Fibroblast of skin of right quadriceps (primary cell): ENCODE measurements at regions not wholly inside any gene's neighbourhood (a gene's known extent, or its start where the extent isn't known, plus 50 kb on each side); places are given as distances from the start of the nearest gene placed in this dataset.

Source experiments
- DNase-seq: peaks from one replicate; pipeline ENCODE4 v3.0.0-alpha.2; 2013

DNA sequence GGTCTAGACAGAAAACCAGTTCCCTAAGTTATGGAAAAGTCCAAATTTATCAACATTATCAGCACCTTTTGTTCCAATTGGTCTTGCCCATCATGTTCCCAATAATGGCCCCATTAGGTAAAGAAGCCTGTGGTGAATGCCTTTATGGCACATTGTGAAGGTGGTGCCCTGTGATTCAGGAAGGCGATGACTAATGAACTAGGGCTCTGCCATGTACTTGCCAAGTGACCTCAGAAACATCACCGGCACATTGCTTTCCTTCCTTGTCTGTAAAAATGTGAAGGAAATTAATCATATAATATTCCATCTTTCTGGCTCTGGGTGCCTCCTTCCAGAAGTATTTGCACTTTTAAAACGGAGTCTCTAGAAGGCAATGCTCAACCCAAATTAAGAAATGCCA is 132.3 kb downstream of the UNC5CL start:
- DNase-seq: peak; percentile 11

DNA sequence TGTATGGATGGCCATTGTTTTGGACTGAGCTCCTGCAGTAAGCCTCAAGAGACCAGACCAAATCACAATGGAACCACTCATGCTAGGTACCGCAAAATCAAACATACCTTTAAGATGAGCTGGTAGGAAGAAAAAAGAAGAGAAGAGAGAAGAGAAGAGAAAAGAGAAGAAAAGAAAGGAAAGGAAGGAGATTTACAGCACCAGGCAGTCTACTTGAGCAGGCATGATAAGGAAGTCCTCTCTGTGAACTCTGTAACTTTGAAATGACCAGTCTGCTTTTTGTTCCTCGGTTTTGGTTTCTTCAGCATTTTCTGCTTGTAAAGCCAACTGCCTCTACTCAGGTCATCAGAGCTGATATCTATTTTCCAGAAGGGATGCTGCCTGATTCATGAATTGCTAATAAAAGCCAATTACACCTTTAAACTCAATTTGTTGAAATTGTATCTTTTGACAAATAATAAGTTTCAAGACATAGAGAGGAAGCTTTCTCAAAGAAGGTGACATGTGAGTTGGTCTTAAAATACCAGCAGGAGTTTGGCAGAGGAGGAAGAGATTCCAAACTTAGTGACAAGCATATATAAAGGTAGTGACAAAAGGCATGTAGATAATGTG is 134.3 kb downstream of the UNC5CL start:
- no peak for DNase-seq

DNA sequence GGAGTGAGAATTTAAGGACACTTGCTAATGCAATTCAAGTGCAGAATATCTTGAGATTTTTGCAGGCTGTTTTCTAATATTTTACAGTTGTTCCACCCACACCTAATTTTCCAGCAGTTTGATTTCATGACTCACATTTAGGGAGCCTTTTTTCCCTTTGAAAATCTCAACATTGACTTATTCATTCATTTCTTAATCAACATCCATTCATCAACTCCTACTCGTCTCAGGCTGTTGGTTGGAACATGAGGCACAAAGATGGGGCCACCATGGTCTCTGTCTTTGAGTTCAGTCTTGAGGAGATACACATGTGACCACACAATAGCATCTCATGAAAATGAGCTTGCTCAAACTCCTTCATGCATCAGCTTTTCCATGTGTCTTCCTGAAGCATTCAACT is 135.6 kb downstream of the UNC5CL start:
- DNase-seq: peak; percentile 14

DNA sequence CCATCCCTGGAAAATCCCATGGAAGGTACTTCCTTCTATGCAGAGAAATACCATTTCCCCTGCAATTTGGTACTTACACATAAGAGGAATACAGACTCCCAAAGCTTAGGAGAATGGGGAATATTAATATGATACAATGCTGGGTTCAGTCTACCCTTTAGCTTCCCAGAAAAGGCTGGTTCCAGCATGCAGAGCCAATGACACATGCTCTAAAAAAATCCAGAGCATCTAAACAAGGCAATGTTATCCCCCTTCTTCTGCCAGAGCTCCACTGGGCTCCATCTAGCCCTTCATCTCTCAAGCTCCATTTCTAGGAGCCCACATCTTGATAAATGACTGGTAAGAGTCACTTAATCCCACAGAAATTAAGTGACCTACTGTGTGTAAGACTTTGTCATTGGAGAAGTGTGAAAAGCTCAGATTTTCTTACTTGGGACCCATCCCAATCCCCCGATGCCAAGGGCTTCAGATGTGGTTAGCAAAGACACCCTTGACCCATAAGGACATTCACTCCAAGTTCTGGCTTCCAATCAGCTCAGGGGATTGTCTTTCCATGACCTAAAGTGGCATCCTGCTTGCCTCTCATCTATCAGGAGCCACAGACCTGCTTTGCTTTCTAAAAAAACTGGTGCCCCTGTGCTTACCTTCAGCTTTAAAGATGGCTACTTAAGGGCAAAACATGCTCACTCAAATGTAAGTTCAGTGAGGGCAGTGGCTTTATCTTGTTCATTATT is 137.5 kb downstream of the UNC5CL start:
- DNase-seq: no peak

DNA sequence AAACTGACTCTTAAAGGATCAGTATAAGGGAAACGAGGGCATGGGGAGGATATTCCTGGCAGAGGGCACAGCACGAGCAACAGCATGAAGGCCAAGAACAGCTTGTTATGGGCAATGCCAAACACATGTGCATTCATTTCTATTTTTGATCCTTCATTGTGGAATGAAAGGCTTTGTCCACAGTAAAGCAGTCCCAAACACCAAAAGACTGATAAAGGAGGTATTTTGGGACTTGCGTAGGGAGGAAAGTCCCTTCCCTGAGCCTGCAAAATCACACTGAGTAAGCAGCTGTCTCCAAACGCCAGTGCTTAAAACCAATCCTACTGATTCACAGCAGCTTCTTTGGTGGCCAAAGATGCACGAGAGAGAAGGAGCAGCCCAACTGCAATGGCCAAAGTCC is 138.2 kb downstream of the UNC5CL start:
- no peak for DNase-seq

DNA sequence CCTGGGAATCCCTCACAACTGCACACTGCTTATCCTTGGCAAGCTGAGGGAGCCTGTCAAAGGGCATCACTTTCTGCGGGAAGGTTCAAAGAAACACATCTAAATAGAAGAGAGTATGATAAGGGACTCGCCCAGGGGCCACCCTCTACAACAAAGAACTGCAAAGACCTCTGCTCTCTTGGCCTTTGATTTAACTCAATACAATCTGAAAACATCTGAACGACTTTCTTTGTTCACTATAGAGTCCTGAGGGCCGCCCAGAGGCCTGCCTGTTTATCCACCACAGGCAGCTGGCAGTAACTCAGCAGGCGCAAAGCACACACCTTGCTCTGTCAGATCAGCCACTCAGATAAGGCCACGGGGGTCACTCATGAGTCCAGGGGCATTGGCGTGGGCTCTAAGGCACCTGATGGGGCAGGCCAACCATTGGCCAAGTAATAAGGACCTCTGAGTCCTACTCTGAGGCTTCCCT is 139.3 kb downstream of the UNC5CL start:
- no peak for DNase-seq

DNA sequence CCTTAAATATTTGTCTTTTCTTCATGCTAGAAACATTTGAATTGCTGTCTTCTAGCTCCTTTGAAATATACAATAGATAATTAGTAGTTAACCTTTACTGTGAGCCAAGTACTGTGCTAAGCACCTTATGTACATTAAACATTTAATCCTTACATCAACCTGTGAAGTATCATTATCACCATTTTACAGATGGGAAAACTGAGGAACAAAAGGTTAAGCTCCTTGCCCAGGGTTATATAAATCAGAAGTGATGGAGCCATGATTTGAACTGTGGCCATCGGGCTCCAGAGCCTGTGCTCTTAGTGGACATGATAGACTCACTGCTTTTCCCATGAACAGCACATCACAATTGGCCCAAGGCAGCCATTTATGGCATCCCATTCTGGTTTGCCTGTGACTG is 140.9 kb downstream of the UNC5CL start:
- DNase-seq: no peak

DNA sequence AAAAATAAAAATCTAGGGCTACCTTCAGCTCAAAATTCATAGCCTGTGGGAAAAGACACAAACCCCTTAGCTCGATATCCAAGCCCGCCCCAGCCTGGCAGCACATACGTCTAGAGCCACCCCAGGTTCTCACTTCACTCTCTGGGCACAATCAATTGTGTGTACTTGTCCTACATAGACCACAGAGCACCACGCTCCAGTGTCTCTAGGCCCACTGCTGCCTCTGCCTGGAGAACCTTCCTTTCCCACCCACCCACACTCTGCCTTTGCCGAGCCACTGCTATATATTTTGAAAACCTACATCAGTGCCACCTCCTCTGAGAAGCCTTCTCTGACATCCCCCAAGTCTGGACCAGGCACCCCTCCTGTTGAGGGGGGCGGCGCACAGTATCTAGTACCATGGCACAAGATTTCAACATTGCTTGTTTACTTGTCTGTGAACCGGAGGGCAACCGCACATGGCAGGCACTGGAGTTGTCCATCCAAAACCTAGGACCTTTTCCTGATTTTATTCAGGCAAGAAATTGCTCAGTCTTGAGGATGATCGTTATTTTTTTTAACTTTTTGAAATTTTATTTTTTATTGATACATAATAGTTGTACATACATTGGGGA is 141.5 kb downstream of the UNC5CL start:
- DNase-seq: no peak

DNA sequence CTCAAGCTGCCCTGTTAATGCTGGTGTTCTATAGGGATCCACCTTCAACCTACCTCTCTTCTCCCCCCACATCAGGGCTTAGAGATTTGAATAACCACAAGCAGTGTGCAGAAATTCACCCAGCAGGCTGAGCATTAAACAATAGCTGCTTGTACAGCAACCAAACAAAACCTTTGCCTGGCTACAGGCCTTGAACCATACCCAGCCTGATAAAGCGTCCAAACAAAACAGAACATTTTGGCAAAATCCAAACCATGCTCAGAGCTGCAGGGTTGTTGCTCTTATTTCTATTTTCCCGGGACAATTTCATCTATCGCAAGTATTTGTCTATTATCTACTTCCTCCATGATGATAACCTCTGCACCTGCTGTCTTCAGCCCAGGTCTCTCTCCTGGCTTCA is 142.3 kb downstream of the UNC5CL start:
- no peak for DNase-seq

DNA sequence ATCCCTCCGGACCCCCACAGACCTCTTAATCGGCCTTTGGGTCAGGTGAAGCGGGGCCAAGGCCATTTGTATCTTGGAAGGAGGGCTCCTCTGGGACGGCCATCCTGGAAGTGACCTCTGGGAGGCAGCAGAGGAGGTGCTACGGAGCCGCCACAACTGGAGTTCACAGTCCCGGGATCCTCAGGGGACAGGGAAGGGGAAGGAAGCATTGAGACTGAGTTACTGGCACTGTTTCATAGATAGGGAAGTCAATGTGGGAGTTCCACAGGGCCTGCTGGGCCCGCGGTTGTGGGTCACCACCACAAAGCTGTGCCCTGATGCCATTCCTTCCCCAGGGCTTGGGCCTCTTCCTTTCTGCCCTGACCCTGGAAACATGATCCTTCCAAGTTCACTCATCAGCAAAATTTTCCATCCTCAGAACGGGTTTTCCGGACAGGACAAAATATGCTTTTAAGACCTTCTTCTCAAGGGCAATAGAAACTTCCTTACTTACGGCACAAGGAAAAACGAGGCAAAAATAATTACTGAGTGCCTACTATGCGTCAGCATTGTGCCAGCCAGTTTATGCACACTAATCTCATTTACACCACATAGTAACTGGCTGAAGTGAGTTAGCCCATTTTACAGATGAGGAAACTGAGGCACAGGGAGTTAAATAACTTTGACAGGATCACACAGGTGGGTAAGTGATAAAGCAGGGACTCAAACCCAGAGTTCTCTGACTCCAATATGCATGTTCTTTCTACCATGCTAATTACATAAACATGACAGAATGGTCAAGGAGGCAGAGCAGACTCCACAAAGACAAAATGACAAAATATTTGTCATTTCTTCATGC is 143.8 kb downstream of the UNC5CL start:
- DNase-seq: peak; percentile 70

DNA sequence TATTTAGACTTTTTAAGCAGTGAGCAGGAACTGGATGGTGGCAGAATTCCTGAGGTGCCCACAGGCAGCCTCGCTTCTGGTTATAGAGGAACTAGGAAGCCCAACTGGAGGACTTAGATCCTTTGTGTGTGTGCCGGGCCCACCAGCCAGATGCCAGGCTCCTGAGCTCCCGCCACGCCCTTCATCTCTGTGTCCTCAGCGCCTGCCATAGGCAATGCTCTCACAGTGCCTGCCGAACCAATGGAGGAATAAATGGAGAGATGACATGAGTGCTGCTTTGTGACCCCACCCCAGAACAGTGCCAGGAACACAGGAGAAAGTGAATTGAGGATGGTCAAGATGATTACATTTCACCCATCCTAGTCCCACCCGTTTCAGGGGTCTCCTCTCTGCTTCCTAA is 146.0 kb downstream of the UNC5CL start:
- DNase-seq: no peak

DNA sequence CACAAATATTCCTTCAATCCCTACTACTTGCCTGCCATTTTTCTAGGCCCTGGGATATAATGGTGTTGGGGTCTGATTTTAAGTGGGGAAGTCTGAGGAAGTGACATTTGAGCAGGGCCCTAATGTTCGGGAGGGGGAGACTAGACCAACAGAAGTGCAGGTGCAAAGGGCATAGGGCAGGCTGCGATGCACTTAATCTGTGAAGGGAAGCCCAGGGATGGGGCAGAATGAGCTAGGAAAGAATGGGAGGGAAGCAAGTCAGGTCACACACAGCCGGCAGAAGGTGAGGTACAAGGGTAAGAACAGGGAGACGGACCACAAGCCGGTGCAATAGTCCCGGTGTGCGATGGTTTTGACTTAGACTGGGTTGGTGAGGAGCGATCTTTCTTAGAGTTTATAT is 146.8 kb downstream of the UNC5CL start:
- no peak for DNase-seq

DNA sequence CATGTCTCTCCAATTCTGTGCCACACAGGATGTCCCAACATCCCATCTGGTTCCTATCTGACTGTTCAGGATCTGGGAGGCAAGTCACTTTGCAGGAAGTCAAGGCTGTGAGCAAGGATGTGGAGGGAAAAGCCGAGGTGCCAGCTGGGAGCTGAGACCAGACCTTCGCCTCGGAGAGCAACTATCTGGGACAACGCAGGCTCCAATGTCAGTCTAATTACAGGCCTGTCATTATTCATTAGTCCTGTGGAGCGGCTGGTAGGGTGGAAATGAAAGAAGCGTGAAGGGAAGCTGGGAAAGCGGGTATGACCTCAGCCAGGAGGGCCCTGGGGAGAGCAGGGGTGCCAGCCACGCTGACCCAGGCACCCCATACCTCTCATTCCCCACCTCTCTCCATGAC is 147.3 kb downstream of the UNC5CL start:
- DNase-seq: no peak

DNA sequence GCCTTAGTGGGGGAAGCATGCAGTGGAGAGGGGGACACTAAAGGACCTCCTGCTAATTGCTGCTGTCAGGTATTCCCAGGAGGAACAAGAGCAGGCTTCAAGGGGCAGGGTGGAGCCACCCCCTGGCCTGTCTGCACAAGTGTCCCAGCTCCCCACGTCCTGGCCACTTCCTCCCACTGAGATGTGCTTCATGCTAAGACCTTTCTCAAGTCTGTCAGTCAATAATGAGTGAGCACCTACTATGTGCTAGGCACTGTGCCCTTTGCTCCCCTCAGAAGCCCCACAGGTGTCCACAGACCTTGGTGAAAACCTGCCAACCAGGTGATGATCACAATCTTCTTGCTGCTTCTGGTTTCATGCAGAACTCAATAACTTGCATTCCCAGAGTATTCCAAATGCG is 147.9 kb downstream of the UNC5CL start:
- DNase-seq: no peak

DNA sequence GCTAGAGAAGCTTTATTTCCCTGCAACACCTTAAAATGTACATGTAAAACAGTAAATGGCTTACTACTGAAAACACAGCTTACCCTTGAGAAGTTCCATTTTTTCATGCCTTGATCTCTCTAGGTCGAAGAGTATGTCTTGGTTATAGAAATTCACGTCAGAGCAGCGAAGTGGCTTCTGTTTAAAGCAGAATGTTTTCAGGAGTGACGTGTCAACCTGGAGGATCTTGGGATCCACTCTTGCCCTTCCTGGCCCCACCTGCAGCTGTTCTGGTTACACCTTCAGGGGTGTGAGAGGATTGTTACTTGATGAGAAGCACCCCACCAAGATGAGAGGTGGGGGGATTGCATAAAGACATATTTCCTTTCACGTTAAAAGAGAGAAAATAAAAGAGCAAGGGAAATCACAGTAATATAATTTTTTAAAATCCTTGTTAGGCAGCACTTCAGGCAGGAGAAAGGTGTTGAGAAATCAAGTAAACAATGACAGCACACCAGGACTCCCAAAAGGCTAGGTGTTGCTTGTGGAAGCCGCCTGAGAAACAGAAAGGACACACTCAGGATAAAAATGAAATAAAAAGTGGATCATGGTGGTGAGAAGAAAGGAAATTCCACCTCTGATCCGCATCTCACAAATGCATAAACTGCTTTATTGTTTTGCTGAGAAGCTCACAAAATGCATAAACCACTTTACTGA is 149.7 kb downstream of the UNC5CL start:
- DNase-seq: no peak

DNA sequence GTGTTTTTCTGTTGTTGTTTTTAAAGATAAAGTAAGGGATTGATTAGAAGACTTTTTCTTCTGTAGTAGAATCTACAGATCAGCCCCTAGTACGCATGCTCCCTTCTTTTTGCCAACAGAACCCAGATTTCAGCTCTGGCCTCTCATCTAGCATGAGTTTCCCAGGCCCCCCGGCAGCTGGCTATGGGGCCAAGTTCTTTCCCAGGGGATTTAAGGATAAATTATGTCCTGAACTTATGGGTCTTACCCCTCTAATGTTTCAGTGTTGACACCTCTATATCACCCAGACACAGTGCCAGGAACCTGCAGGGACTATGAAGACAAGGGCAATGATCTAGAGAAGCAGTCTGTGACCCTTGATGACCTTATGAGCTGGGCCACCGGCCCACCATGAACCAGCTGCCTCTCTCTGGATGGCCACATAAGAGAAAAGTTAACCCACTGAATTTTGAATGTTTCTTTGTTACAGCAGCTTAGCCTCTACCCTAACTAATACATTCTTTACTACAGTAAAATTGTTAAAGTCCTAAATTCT is 150.5 kb downstream of the UNC5CL start:
- DNase-seq: no peak

DNA sequence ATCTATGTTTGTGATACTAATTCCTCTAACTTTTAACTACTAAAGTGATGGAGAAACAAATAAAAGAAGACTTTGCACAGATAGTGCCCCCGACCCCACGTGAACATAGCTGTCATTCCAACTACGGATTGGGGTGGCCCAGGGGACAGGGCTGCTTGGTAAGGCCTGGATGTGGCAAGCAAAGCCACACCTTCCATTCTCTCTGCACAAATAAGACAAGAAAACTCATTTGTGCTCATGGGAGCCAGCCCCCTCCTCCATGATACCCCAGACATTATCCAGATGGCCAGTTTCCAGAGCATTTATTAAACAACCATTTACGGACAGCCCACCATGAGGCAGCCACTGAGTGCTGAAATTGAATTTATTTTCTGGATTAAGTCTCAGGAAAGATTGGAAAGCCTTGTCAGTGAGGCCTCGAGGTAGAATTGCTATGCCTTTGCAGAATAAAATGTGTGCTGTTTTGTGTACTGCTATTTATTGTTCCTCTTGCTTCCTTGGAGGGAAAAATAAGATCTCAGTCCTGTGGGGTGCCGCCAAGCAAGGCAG is 151.2 kb downstream of the UNC5CL start:
- DNase-seq: no peak

DNA sequence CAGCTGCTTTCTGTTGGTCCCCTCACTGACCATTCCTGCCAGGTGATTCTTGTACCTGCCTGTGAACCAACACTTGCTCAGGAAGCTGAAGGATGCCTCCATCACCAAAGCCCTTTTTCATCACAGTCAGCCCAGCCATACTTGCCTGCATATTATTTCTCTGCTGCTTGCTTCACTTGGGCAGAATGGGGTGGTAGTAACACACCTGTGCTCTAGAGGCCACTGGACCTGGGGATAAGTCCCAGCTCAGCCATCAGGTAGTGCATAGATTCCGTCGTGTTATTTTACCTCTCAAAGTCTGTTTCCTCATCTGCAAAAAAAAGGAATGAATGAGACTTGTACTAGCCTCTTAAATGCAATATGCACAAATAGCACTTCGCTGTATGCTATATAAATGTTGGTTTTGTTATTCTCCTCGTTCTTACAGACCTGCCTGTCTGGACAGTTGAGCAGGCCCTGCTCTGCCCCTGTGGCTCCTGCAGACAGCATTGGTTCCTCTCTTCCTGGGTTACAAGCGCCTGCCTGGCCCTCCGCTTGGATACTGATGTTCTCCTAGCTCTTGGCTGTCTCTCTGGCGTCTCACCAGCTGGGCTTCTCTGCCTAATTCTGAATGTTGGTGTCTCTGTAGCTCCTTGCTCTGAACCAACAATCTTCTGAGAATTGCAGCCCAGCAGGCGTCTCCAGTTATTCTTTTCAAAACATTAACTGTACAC is 151.8 kb downstream of the UNC5CL start:
- no peak for DNase-seq

DNA sequence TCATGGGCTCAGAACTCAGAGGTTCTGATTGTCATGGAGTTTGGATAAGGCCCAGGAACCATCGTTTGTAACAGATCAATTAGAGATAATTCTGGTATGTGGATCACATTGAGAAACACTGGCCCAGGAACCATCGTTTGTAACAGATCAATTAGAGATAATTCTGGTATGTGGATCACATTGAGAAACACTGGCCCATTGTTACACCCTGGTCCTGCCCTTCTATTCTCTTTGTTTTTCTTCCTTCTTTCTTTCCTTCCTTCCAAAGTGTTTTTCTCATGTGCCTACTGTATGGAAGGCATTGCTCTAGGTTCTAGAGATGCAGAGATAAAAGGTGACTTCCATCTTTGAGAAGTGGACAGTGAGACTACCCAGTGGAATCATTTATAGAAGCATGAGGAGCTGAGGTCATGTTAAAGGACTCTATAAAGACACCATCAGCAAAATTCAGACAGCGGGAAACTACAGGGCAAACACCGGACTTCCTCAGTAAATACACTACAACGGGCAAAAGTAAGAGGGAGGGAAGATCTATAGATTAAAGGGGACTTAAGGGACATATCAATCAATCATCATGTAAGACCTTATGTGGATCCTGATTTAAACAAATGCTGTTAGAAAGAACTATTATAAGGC is 153.8 kb downstream of the UNC5CL start:
- no peak for DNase-seq

DNA sequence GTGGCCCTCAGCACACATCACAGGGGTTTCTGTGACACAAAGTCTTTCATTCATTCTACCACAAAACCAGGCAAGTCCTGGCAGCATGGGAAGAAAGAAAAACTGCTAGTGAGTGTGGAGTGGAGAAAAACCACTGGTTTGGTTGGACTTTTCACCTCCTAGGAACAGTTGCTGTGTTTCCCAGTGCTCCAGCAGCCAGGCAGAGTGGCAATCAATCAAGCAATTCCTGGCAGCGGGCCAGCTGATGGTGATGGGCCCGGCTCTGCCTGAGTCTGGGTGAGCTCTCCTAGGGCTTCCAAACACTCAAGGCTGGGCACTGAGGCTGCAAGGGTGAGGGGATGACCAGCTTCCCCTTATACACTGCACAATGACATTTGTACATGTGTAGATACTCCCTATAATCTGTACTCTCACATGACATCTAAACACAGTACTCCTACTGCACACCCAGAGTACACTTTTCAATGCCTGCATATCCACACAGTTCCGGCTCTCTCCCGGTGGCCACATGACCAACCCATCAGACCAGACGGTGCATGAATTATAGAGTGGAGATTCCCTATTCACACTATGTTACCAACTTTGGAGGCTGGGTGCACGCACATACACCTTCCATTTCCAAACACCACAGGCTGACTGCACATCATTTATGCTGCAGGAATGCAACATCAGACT is 156.6 kb downstream of the UNC5CL start:
- DNase-seq: no peak
